Smooth muscle cell (in vitro differentiated cells): ENCODE measurements at regions not wholly inside any gene's neighbourhood (a gene's known extent, or its start where the extent isn't known, plus 50 kb on each side); places are given as distances from the start of the nearest gene placed in this dataset.

ENCODE experiments used
- DNase-seq: peaks from one replicate; lab custom pipeline; 2025; ENCODE audit not compliant: unreplicated experiment; lab: John Stamatoyannopoulos, UW
- H2AFZ ChIP-seq: fragments of 200-600 bp; sonication (generic); 2 replicates; pipeline ENCODE4 v1.6.0; 2016; ENCODE audit warnings: antibody characterized with exemption, low read depth, mild to moderate bottlenecking
- H3F3A ChIP-seq: fragments of 200-600 bp; sonication (generic); 2 replicates; pipeline ENCODE4 v1.6.0; 2017; ENCODE audit warnings: antibody characterized with exemption, low read depth
- H3K27ac ChIP-seq: fragments of 200-600 bp; sonication (generic); 2 replicates; pipeline ENCODE4 v1.5.1; 2016; ENCODE audit warnings: low read depth, mild to moderate bottlenecking
- H3K27me3 ChIP-seq: fragments of 200-600 bp; sonication (generic); 2 replicates; pipeline ENCODE4 v1.6.1; 2016; ENCODE audit warnings: low read depth, mild to moderate bottlenecking
- H3K36me3 ChIP-seq: fragments of 200-600 bp; sonication (generic); 2 replicates; pipeline ENCODE4 v1.5.1; 2016; ENCODE audit warnings: low read depth
- H3K4me1 ChIP-seq: fragments of 200-600 bp; sonication (generic); 2 replicates; pipeline ENCODE4 v1.5.1; 2016; ENCODE audit warnings: low read depth
- H3K4me2 ChIP-seq: fragments of 200-600 bp; sonication (generic); 2 replicates; pipeline ENCODE4 v1.6.0; 2016; ENCODE audit warnings: mild to moderate bottlenecking
- H3K4me3 ChIP-seq: fragments of 200-600 bp; sonication (generic); 2 replicates; pipeline ENCODE4 v1.5.1; 2016; ENCODE audit warnings: mild to moderate bottlenecking
- H3K79me2 ChIP-seq: fragments of 200-600 bp; sonication (generic); 2 replicates; pipeline ENCODE4 v1.6.0; 2016; ENCODE audit warnings: low read depth, mild to moderate bottlenecking
- H3K9ac ChIP-seq: fragments of 200-600 bp; sonication (generic); 2 replicates; pipeline ENCODE4 v1.6.0; 2016; ENCODE audit warnings: low read depth
- H3K9me3 ChIP-seq: fragments of 200-600 bp; sonication (generic); replicated peaks from 2 replicates; pipeline ENCODE4 v1.5.1; 2016; ENCODE audit warnings: low read depth
- H4K20me1 ChIP-seq: fragments of 200-600 bp; sonication (generic); 2 replicates; pipeline ENCODE4 v1.6.0; 2016; ENCODE audit warnings: low read depth
- WGBS: methylation state at CpG from one replicate; pipeline ENCODE4 v1.1.7; 2016; ENCODE audit warnings: low lambda C conversion rate; 5-methylcytosine and 5-hydroxymethylcytosine counted together
- TF ChIP-seq, protein P1 (sequence below): fragments of 200-600 bp; sonication (generic); IDR thresholded peaks from 2 replicates; pipeline ENCODE4 v1.5.1; 2017; ENCODE audit warnings: borderline replicate concordance, mild to moderate bottlenecking, antibody characterized with exemption; ENCODE audit not compliant: insufficient read depth, poor library complexity, severe bottlenecking

DNA sequence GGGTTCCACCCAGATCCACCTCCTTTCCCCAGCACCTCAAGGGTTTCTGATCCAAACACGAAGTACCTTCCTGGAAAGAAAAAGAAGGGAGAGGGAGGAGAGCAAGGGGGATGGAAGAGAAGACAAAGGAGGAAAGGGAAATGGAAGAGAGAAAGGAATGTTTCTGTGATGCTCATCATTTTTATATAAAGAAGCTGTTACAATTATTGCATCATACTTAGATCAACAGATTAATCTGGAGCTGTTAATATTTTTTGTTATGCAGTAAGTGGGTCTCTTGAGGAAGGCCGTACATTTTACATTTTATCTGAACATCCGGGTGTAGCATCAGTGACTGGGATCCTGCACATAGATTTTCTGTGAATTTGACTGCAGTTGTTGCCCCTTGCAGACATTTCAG lies 60.6 kb upstream of the NEDD4L start:
- no peaks in the 10 kb centered on the region for H4K20me1 ChIP-seq
- H3K27me3 ChIP-seq, result peaks cover 4% of the 10 kb centered on the region
- H3K36me3 ChIP-seq, result no peaks in the 10 kb centered on the region
- WGBS, result 83% methylated on average over 3 of the region's 3 CpGs
- H3K4me3 ChIP-seq, result no peak overlapping the region
- peaks cover 12% of the 10 kb centered on the region for H3K4me1 ChIP-seq
- H3F3A ChIP-seq, result no peaks in the 10 kb centered on the region
- no peak overlapping the region for H3K4me2 ChIP-seq
- no peak overlapping the region for H3K9ac ChIP-seq
- H3K79me2 ChIP-seq, result no peaks in the 10 kb centered on the region
- DNase-seq, result no peak
- no peak overlapping the region for H3K27ac ChIP-seq
- TF ChIP-seq, protein P1, sequence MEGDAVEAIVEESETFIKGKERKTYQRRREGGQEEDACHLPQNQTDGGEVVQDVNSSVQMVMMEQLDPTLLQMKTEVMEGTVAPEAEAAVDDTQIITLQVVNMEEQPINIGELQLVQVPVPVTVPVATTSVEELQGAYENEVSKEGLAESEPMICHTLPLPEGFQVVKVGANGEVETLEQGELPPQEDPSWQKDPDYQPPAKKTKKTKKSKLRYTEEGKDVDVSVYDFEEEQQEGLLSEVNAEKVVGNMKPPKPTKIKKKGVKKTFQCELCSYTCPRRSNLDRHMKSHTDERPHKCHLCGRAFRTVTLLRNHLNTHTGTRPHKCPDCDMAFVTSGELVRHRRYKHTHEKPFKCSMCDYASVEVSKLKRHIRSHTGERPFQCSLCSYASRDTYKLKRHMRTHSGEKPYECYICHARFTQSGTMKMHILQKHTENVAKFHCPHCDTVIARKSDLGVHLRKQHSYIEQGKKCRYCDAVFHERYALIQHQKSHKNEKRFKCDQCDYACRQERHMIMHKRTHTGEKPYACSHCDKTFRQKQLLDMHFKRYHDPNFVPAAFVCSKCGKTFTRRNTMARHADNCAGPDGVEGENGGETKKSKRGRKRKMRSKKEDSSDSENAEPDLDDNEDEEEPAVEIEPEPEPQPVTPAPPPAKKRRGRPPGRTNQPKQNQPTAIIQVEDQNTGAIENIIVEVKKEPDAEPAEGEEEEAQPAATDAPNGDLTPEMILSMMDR, result no peak
- no peak overlapping the region for H2AFZ ChIP-seq
- no peaks in the 10 kb centered on the region for H3K9me3 ChIP-seq

DNA sequence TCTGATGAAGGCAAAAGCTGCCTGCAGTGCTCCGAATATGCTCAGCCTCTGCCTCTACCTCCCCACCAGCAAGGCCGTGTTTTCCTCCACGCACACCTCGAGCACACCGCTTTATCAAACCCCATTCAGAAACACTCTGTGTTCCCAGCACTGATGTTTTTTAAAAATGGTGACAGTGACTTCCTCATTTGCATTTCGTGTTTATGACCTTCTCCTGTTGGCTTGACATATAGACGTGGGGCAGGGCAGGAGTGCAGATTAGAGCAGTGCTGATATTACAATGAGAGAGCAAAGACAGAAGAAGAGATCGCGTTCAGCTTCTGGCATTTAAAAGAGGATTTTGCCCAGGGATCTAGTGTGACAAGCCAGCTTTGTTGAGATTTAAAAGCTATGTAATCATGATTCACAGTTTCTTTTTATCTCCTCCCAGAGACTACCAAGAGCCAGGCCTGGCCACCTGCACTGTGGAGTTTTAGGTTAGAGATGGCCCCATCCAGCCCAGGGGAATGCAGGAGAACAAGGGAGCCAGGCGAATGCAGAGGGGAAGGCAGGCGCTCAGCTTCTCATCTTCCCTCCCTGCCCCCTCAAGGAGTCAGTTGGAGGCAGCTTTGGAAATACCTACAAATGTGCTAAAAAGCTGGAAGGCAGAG lies 61.5 kb upstream of the NEDD4L start:
- no peaks in the 10 kb centered on the region for H4K20me1 ChIP-seq
- peaks cover 12% of the 10 kb centered on the region for H3K4me1 ChIP-seq
- H3K9me3 ChIP-seq, result no peaks in the 10 kb centered on the region
- 70% methylated on average over 11 of the region's 11 CpGs for WGBS
- no peak overlapping the region for H2AFZ ChIP-seq
- no peak for DNase-seq
- H3K4me3 ChIP-seq, result no peak overlapping the region
- H3K79me2 ChIP-seq, result no peaks in the 10 kb centered on the region
- H3K4me2 ChIP-seq, result no peak overlapping the region
- H3K9ac ChIP-seq, result no peak overlapping the region
- peaks cover 4% of the 10 kb centered on the region for H3K27me3 ChIP-seq
- TF ChIP-seq, protein P1, result no peak
- H3F3A ChIP-seq, result no peaks in the 10 kb centered on the region
- no peaks in the 10 kb centered on the region for H3K36me3 ChIP-seq
- no peak overlapping the region for H3K27ac ChIP-seq

DNA sequence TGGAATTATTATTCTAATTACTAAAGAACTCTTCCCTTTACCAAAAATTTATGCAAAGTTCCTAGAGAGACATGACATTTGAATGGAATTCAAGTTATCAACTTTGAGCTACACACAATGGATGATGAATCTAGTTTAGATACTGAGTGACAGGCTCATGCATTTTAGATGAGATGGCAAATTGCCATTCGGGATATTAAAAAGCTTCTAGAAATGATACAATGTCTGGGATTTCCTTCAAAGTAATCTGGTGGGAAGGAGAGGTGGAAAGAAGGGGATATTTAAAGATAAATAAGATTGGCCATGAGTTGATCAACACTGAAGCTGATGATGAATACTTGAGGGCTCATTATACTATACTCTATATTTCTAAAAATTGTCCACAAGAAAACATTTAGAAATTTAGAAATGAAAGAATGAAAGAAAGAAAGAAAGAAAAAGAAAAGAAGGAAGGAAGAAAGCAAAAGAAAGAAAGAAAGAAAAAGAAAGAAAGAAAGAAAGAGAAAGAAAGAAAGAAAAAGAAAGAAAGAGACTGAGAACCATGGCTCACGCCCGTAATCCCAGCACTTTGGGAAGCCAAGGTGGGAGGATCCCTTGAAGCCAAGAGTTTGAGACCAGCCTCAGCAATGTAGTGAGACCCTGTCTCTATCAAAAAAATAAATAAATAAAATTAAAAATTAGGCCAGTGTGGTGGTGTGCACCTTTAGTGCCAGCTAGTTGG lies 62.6 kb upstream of the NEDD4L start:
- H3K36me3 ChIP-seq, result no peaks in the 10 kb centered on the region
- TF ChIP-seq, protein P1, result no peak
- H3K4me3 ChIP-seq, result no peak overlapping the region
- peaks cover 12% of the 10 kb centered on the region for H3K4me1 ChIP-seq
- peaks cover 4% of the 10 kb centered on the region for H3K27me3 ChIP-seq
- no peak overlapping the region for H3K4me2 ChIP-seq
- 96% methylated on average over 3 of the region's 3 CpGs for WGBS
- no peak overlapping the region for H3K27ac ChIP-seq
- no peaks in the 10 kb centered on the region for H3K9me3 ChIP-seq
- H2AFZ ChIP-seq, result no peak overlapping the region
- no peak for DNase-seq
- H3K9ac ChIP-seq, result no peak overlapping the region
- H3F3A ChIP-seq, result no peaks in the 10 kb centered on the region
- H4K20me1 ChIP-seq, result no peaks in the 10 kb centered on the region
- H3K79me2 ChIP-seq, result no peaks in the 10 kb centered on the region
